HG03108 (cell line): ENCODE measurements at regions not wholly inside any gene's neighbourhood (a gene's known extent, or its start where the extent isn't known, plus 50 kb on each side); places are given as distances from the start of the nearest gene placed in this dataset.

Source experiments
- ATAC-seq: cut with Tn5 transposase; IDR thresholded peaks from one replicate; pipeline ENCODE4 v1.9.1; 2021; ENCODE audit warnings: moderate library complexity; ENCODE audit not compliant: unreplicated experiment

DNA sequence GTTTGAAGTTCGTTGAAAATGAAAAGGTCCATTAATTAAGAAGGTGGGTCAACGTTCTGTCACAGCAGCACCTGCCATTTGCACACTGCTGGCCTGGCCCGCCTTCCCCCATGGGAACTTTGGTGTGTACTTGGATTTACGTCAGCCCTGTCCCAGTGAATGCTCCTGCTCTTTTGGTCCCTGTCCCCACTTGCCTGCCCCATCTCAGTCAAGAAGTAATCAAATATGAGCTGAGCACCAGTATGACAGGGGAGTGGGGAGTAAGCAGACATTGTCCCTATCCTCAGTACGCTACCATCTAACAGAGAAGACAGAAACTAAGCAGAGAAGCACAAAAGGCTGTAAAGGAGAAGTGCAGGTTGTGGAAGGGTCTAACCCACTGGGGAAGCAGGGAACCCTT, 65.1 kb downstream of the SLC4A3 start:
- no peak for ATAC-seq

GRCh38 chr2:219695145-219695709, 67.8 kb downstream of the SLC4A3 start:
- ATAC-seq = no peak

GRCh38 chr2:219697811-219698747, 70.6 kb downstream of the SLC4A3 start:
- ATAC-seq = no peak

DNA sequence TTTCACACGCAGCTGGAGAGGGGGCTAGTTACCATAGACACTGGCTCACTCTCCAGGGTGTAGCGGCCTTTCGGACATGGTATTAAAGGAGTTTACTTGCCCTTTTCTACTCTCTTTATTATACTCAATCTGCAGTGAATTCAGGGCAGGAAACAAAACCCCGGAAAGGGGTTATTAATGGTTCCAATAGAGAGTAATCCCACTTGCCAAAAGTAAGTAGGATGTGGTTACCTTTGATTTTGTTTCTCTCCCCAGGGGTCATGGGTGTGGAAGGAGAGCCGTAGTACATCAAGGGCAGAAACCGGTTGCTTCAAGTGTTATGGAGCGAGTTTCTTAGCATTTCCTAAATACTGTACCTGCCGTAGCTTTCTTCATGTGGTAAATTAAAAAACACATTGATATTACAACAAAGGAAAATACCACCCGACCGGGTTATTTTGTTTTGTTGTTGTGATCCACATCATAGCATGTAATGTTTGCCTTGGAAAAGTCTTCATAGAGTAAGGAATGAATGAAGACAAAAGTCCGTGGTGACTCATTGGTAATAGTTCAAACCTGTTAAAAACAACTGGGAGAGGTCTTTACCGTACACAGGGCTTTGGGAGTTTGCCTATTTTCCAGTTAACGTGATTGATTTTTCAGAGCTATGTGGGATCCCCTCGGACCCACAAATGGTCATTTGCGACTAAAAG, 71.5 kb downstream of the SLC4A3 start:
- ATAC-seq = no peak

DNA sequence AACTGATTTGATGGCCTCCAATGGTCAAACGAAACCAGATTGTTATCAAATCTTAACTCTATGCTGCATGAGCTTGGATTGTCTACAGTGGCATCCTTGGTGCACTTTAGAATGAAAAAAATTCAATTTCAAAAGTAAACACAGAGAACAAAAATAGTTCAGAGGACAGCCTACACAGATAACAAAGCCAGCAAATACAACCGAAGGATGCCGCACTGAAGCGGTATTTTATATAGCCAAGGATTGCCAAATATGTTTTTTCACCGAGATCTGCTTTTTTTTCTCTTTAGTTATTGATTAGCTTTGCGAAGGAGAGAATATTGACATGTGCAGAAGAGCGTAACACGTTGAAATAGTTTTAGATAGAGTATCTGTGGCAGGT, 72.0 kb downstream of the SLC4A3 start:
- ATAC-seq = no peak

GRCh38 chr2:219701847-219702634, 74.6 kb downstream of the SLC4A3 start:
- ATAC-seq = no peak

DNA sequence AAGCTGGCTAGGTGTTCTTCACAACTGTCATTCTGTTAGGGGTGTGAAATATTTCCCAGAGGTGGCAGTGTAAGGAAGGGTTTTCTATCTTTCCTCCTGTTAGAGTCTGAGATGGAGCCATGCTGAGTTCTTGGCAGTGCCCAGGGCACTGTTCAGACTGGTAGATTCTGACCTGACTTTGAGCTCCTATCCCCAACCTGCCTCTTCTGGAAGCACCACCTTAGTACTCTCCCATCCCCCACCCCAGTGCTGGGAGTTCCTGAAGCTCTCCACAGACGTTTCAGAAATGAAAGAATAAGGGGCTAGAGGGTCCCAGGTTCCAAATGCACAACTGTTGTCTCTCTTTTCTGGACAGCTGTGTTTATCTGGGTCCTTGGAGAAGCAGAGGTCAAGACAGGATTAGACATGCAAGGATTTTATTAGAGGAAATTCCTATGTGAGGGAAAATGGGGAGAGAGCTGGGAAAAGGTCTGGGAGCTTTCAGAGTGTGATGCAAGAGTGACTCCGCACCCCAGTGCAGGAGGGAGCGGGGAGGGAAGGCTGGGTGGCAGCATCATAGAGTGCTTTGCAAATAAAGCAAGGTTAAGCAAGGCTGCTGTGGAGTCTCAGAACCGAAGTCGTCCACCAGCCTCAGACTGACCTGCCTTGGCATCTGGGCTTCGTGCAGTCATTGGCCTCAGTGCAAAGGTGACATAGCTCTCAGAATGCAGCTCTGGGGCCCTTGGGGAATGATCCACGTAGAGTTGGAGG, 75.5 kb downstream of the SLC4A3 start:
- no peak for ATAC-seq

DNA sequence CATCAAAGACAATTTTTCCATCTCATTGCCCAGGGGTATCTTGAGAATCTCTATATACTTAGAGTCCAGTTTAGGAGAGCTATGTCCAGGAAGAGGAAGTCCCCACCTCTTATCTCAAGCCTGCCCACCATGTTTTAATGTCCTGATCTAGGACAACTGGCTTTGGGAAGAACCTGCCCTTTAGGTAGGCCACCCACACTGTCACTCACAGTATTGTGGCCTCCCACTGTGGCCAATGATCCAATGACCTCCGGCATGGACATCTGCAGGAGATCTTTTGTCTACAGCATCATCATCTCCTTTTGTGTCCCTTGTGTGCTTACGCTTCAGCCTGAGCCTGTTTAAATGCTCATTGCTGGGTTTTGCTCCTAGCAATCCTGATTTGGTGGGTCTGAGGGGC, 77.4 kb downstream of the SLC4A3 start:
- ATAC-seq = no peak

DNA sequence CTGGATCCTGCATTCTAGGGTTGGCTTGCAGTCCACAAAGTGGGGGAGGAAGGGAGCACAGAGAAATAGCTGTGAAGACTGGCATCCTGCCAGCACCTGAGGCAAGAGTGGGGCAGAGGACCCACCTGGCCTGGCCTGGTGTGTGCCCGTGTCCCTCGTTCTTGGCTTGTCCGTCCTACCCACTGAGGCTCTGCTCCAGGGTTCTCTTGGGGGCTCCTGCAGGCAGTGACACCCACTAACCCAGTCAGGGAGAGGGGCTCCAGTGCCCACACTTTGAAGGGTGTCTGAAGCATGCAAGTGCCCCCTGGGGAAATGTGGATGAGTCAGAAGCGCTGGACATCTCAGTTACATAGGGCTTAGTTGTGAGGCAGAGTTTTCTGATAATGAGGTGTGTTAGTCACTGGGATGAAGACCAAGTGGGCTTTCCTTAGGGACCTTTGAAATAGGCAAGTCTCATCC, 79.4 kb downstream of the SLC4A3 start:
- ATAC-seq = no peak

GRCh38 chr2:219707496-219708285, 80.3 kb downstream of the SLC4A3 start:
- no peak for ATAC-seq

DNA sequence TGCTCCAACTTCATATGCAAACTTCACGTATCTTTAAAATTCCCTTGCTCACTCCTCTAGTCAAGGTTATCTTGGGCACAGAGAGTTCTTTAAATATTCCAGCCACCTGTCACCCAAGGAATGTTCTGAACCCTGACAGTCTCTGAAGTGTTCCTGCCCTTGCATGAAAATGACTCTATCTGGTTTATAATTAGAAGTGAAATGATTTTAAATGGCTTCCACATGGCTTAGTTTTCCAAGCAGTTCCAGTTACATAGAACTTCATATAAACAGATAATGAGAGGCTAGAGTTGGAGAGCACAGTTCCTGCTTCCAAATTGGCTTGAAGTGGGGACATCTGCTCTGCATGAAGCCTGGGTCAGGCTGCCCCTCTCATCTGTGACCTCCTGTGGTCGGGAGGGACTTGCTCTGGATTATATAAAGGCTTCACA, 81.9 kb downstream of the SLC4A3 start:
- no peak for ATAC-seq

- ATAC-seq = peak; percentile 50
Measured at GRCh38 chr2:219713110-219713509, 85.7 kb downstream of the SLC4A3 start.

DNA sequence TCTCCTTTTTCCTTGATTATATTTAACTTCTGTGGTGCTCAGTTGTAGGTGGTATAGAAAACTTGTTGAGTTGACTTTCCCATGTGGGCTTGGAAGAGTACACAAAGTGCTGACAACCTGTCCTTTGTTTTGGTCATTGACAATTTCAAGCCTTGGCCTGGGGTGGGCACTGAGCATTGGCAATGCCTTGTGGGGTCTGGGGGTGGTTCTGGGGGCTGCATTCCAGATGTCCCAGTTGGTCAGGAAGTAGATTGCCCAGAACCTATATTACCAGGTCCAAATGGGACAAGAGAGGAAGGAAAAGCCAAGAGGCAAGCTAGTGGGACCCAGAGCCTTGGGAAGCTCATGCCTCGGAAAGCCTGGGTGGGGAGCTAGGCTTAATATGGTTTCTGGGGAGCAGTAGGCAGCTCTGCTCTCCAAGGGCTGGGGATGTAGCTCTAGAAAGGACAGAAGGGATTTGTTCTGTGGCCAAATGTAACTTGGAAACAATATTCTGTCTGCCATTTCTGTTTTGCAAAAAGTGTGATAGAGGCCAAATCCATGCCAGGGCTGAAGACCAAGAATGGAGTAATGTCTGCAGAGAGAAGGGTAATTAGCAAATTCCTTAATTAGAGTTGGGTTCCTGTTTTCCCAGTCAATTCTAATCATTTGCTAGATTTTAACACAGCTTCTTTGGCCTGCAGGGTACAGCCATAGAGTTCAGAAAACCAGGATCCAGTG, 87.4 kb downstream of the SLC4A3 start:
- ATAC-seq = no peak

GRCh38 chr2:219718066-219718465, 90.6 kb downstream of the SLC4A3 start:
- ATAC-seq = no peak

GRCh38 chr2:219719521-219719920, 92.1 kb downstream of the SLC4A3 start:
- ATAC-seq = no peak

DNA sequence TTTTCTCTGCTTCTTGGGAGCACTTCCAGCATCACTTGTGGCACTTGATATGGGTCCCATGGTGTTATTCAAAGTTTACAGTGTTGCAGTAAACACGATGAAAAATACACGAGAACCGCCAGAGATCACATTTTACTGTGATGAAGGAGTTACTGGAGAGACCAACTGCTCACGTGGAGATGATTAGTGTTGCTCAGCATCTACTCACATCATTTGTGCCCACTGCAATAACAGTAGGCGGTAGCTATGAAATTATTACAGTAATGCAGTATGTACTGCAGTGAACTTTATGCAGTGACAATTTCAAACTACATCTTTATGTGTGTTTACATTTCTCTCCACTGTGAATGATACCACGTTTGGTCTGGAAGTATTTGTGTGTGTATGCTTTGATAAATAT, 93.5 kb downstream of the SLC4A3 start:
- ATAC-seq = no peak

- no peak for ATAC-seq
Measured at GRCh38 chr2:219722276-219722879, 94.9 kb downstream of the SLC4A3 start.

DNA sequence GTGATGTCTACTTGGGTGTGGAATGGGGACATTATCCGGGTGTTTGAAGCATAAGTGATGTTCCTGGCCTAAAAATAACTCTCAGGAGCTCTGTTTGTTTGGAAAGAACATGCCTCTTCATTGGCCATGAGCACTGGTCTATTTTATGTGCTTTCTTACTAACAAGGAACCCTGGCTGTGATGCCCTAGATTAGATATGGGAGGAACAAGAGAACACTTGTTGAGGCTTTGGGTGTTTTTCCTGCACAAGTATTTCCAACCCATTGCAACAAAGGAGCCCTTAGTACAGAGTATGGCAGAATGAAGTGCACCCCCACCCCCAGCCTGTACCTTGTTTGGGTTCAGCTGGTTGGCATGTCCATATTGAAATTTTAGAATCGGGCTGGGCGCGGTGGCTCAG, 95.9 kb downstream of the SLC4A3 start:
- no peak for ATAC-seq
